ENCODE measurements at regions not wholly inside any gene's neighbourhood (a gene's known extent, or its start where the extent isn't known, plus 50 kb on each side); places are given as distances from the start of the nearest gene placed in this dataset.

- TF ChIP-seq SIN3A (IDR thresholded peaks at IDR 0.05; ENCODE audit: borderline replicate concordance, insufficient read depth, low read length) (no peak), REST (IDR thresholded peaks at IDR 0.05; ENCODE audit: insufficient read depth in 1 of 2, low read depth in 2 of 2, low read length in 2 of 2) (no peak), TAF1 (IDR thresholded peaks at IDR 0.05; ENCODE audit: borderline replicate concordance, insufficient read depth, low read length) (no peak), POLR2AphosphoS5 (IDR thresholded peaks at IDR 0.05; ENCODE audit: low read depth, low read length) (no peak)
These were observed 276.6 kb downstream of the CLIC5 start for GRCh38 chr6:45739058-45739457.
